ENCODE measurements at regions not wholly inside any gene's neighbourhood (a gene's known extent, or its start where the extent isn't known, plus 50 kb on each side); places are given as distances from the start of the nearest gene placed in this dataset.

DNA sequence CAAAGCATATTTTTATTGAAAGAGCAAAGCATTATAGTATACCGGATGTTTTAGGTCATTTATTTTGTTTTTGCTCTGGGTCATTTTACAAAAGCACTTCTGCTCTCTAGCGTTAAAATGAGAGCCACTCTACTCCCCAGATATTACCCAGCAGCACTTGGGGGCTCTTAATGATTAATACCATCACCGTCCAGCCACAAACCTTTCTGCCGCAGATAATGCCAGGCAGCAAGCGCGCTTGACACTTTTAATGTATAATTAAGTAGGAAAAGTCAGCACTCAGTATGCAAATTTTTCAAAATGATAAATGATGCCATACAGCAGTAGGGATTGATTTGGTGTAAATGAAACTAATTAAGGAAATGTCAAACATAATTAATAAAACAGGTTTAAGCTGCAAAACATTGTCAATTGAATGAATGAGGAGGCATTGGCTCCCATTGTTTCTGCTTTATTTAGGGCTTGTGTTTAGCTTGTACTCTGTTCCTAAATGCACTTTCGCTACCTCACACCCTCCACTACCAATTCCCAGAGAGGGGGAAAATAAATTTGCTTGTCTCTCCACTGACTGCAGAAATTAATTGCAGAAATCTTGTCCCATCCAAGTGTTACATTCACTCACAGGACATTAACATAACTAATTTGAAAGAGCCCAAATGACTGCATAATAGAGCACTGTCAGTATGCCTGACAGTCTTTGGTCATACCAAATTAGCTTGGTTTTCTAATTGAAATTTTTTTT is 358.8 kb upstream of the ARRDC3 start (continued):
- TF ChIP-seq, protein P1, sequence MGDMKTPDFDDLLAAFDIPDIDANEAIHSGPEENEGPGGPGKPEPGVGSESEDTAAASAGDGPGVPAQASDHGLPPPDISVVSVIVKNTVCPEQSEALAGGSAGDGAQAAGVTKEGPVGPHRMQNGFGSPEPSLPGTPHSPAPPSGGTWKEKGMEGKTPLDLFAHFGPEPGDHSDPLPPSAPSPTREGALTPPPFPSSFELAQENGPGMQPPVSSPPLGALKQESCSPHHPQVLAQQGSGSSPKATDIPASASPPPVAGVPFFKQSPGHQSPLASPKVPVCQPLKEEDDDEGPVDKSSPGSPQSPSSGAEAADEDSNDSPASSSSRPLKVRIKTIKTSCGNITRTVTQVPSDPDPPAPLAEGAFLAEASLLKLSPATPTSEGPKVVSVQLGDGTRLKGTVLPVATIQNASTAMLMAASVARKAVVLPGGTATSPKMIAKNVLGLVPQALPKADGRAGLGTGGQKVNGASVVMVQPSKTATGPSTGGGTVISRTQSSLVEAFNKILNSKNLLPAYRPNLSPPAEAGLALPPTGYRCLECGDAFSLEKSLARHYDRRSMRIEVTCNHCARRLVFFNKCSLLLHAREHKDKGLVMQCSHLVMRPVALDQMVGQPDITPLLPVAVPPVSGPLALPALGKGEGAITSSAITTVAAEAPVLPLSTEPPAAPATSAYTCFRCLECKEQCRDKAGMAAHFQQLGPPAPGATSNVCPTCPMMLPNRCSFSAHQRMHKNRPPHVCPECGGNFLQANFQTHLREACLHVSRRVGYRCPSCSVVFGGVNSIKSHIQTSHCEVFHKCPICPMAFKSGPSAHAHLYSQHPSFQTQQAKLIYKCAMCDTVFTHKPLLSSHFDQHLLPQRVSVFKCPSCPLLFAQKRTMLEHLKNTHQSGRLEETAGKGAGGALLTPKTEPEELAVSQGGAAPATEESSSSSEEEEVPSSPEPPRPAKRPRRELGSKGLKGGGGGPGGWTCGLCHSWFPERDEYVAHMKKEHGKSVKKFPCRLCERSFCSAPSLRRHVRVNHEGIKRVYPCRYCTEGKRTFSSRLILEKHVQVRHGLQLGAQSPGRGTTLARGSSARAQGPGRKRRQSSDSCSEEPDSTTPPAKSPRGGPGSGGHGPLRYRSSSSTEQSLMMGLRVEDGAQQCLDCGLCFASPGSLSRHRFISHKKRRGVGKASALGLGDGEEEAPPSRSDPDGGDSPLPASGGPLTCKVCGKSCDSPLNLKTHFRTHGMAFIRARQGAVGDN (IDR thresholded peaks at IDR 0.05) = no peak
- TF ChIP-seq BCL11A (IDR thresholded peaks at IDR 0.05; ENCODE audit: low read depth, low read length) = no peak
- TF ChIP-seq, protein P2, sequence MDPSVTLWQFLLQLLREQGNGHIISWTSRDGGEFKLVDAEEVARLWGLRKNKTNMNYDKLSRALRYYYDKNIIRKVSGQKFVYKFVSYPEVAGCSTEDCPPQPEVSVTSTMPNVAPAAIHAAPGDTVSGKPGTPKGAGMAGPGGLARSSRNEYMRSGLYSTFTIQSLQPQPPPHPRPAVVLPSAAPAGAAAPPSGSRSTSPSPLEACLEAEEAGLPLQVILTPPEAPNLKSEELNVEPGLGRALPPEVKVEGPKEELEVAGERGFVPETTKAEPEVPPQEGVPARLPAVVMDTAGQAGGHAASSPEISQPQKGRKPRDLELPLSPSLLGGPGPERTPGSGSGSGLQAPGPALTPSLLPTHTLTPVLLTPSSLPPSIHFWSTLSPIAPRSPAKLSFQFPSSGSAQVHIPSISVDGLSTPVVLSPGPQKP (IDR thresholded peaks at IDR 0.05; ENCODE audit: low read depth, low read length) = no peak
- TF ChIP-seq CBX5 (IDR thresholded peaks at IDR 0.05; ENCODE audit: low read depth) = no peak
- TF ChIP-seq NBN (IDR thresholded peaks at IDR 0.05) = no peak
- TF ChIP-seq MYC (IDR thresholded peaks at IDR 0.05; ENCODE audit: insufficient read depth, insufficient read length, insufficient replicate concordance, low read length, severe bottlenecking) = no peak
- no peak for TF ChIP-seq SMAD1 (IDR thresholded peaks at IDR 0.05; ENCODE audit: low read depth, partially characterized antibody)

DNA sequence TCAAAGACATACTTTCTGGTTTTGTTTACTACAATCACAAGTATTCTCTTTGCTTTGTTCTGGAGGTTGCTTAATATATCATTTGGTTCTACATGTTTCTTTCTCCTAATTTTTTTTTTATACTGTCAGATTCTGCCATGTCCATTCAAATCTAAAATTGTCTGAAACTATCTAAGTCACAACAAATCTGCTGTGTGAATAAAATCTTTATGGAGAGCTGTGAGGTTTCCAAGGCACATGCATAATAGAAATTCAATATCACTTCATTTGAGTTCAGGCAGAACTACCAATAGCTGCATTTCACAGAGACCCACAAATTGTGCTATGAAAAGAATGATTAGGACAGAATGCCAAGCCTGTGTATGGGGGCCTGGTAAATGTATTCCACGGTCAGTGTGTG is 346.9 kb upstream of the ARRDC3 start:
- no peaks in the 10 kb centered on the region for H3K36me3 ChIP-seq (ENCODE audit: control insufficient read depth in 2 of 2, insufficient read depth in 2 of 2, low read length in 1 of 2)
- intact Hi-C loops (cut with micrococcal nuclease; ENCODE audit: unreplicated experiment) = no loop called here
- CTCF ChIA-PET = no interaction called here
- H3K27ac ChIP-seq (ENCODE audit: control insufficient read depth, insufficient read depth) = no peak overlapping the region
- no peaks in the 10 kb centered on the region for H3K27me3 ChIP-seq (replicated peaks in 1 of 2; ENCODE audit: control insufficient read depth in 2 of 2, insufficient read depth in 2 of 2, low read length in 1 of 2)
- no peak overlapping the region for H3K4me3 ChIP-seq
- H3K79me2 ChIP-seq (ENCODE audit: control insufficient read depth, insufficient read depth, low read length) = no peaks in the 10 kb centered on the region
- no TSS peak for BruUV-seq (replicated peaks)
- no peaks in the 10 kb centered on the region for H4K20me1 ChIP-seq (ENCODE audit: control insufficient read depth, insufficient read depth)
- 25% methylated on average over 1 of the region's 1 CpG for WGBS (ENCODE audit: insufficient coverage, insufficient replicate concordance, low lambda C conversion rate, missing lambda C conversion rate)
- no peak for FAIRE-seq
- H3K4me2 ChIP-seq (ENCODE audit: control insufficient read depth, insufficient read depth) = no peak overlapping the region
- SMC1A ChIA-PET (ENCODE audit: uncharacterized antibody, unreplicated experiment) = no interaction called here
- H2AFZ ChIP-seq (ENCODE audit: control insufficient read depth, low read depth, low read length) = no peak overlapping the region
- no peak for DNase-seq (ENCODE audit: low read depth, low spot score)
- POLR2A ChIA-PET = no interaction called here
- in situ Hi-C loops (cut with MboI) = no loop called here
- H3K4me1 ChIP-seq (ENCODE audit: control insufficient read depth, insufficient read depth, low read length) = no peaks in the 10 kb centered on the region
- ATAC-seq = no peak
- H3K9me3 ChIP-seq (replicated peaks; ENCODE audit: control insufficient read depth, insufficient read depth, low read length) = no peaks in the 10 kb centered on the region
- H3K9ac ChIP-seq (ENCODE audit: control insufficient read depth, insufficient read depth, low read length) = no peak overlapping the region
- RAD21 ChIA-PET (ENCODE audit: unreplicated experiment) = no interaction called here
- TF ChIP-seq, protein P3, sequence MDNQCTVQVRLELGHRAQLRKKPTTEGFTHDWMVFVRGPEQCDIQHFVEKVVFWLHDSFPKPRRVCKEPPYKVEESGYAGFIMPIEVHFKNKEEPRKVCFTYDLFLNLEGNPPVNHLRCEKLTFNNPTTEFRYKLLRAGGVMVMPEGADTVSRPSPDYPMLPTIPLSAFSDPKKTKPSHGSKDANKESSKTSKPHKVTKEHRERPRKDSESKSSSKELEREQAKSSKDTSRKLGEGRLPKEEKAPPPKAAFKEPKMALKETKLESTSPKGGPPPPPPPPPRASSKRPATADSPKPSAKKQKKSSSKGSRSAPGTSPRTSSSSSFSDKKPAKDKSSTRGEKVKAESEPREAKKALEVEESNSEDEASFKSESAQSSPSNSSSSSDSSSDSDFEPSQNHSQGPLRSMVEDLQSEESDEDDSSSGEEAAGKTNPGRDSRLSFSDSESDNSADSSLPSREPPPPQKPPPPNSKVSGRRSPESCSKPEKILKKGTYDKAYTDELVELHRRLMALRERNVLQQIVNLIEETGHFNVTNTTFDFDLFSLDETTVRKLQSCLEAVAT (IDR thresholded peaks at IDR 0.05) = no peak
- TF ChIP-seq ATF7 (IDR thresholded peaks at IDR 0.05; ENCODE audit: low read depth) = no peak
- no peak for TF ChIP-seq POLR2AphosphoS5 (IDR thresholded peaks at IDR 0.05; ENCODE audit: low read length)
- TF ChIP-seq, protein P4, sequence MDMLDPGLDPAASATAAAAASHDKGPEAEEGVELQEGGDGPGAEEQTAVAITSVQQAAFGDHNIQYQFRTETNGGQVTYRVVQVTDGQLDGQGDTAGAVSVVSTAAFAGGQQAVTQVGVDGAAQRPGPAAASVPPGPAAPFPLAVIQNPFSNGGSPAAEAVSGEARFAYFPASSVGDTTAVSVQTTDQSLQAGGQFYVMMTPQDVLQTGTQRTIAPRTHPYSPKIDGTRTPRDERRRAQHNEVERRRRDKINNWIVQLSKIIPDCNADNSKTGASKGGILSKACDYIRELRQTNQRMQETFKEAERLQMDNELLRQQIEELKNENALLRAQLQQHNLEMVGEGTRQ (IDR thresholded peaks at IDR 0.05; ENCODE audit: borderline replicate concordance, low read depth, low read length) = no peak
- no peak for TF ChIP-seq NRF1 (conservative IDR thresholded peaks at IDR 0.05; ENCODE audit: low read depth, low read length)
- no peak for TF ChIP-seq SUZ12 (IDR thresholded peaks at IDR 0.05; ENCODE audit: unreplicated experiment)
- no peak for TF ChIP-seq NFIC (IDR thresholded peaks at IDR 0.05; ENCODE audit: low read depth, low read length)
- TF ChIP-seq, protein P5, sequence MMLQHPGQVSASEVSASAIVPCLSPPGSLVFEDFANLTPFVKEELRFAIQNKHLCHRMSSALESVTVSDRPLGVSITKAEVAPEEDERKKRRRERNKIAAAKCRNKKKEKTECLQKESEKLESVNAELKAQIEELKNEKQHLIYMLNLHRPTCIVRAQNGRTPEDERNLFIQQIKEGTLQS (IDR thresholded peaks at IDR 0.05; ENCODE audit: borderline replicate concordance, extremely low read depth, low read depth, low read length) = no peak
- no peak for TF ChIP-seq LARP7 (IDR thresholded peaks at IDR 0.05)

Data from GM12878 (cell line).